Loucy (cell line): ENCODE measurements at regions not wholly inside any gene's neighbourhood (a gene's known extent, or its start where the extent isn't known, plus 50 kb on each side); places are given as distances from the start of the nearest gene placed in this dataset.

ENCODE experiments used
- CTCF ChIP-seq: fragments of 200-600 bp; sonication (generic); conservative IDR thresholded peaks from 2 replicates; pipeline ENCODE4 v1.5.1; 2014; ENCODE audit warnings: mild to moderate bottlenecking, antibody characterized with exemption, low read length
- EZH2phosphoT487 ChIP-seq: fragments of 200-600 bp; IDR thresholded peaks from 2 replicates; pipeline ENCODE4 v1.6.1; 2018; ENCODE audit warnings: antibody characterized with exemption, mild to moderate bottlenecking, moderate library complexity, borderline replicate concordance

- TF ChIP-seq CTCF (no peak), EZH2phosphoT487 (no peak)
Observed at GRCh38 chr1:213385201-213385600, 334.2 kb downstream of the RPS6KC1 start.
